ENCODE measurements at regions not wholly inside any gene's neighbourhood (a gene's known extent, or its start where the extent isn't known, plus 50 kb on each side); places are given as distances from the start of the nearest gene placed in this dataset.
"Not testable (repeated sequence)": the region's sequence is repeated elsewhere in the genome, so short reads cannot be mapped to it uniquely, and the experiment has no call there.

- not testable (repeated sequence) for TF ChIP-seq POLR2AphosphoS5 (IDR thresholded peaks at IDR 0.05; ENCODE audit: borderline replicate concordance, low read depth, low read length); EZH2 (IDR thresholded peaks at IDR 0.05); FOXP2 (optimal IDR thresholded peaks at IDR 0.05; ENCODE audit: control extremely low read depth, extremely low read length, insufficient read depth)
These were observed 149.6 kb downstream of the TFAP2B start for GRCh38 chr6:50968246-50968645.
